NB4 (cell line): ENCODE measurements at regions not wholly inside any gene's neighbourhood (a gene's known extent, or its start where the extent isn't known, plus 50 kb on each side); places are given as distances from the start of the nearest gene placed in this dataset.

Experiments used
- POLR2A ChIP-seq: IDR thresholded peaks from 2 replicates; pipeline ENCODE4 v1.6.1; 2011; ENCODE audit warnings: mild to moderate bottlenecking; ENCODE audit not compliant: insufficient read length; ENCODE audit errors: extremely low read depth
- TF ChIP-seq, protein P1 (sequence below): IDR thresholded peaks from one replicate; pipeline ENCODE4 v1.5.1; 2012; ENCODE audit warnings: low read depth, low read length

GRCh38 chr4:174122705-174123104, 160.8 kb downstream of the FBXO8 start:
- TF ChIP-seq, protein P1, sequence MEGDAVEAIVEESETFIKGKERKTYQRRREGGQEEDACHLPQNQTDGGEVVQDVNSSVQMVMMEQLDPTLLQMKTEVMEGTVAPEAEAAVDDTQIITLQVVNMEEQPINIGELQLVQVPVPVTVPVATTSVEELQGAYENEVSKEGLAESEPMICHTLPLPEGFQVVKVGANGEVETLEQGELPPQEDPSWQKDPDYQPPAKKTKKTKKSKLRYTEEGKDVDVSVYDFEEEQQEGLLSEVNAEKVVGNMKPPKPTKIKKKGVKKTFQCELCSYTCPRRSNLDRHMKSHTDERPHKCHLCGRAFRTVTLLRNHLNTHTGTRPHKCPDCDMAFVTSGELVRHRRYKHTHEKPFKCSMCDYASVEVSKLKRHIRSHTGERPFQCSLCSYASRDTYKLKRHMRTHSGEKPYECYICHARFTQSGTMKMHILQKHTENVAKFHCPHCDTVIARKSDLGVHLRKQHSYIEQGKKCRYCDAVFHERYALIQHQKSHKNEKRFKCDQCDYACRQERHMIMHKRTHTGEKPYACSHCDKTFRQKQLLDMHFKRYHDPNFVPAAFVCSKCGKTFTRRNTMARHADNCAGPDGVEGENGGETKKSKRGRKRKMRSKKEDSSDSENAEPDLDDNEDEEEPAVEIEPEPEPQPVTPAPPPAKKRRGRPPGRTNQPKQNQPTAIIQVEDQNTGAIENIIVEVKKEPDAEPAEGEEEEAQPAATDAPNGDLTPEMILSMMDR: no peak
- no peak for TF ChIP-seq POLR2A
